Skin of body (tissue), 1 donor: ENCODE measurements at regions not wholly inside any gene's neighbourhood (a gene's known extent, or its start where the extent isn't known, plus 50 kb on each side); places are given as distances from the start of the nearest gene placed in this dataset.

Experiments
- DNase-seq: peaks from one replicate; lab custom pipeline; 2025; lab: John Stamatoyannopoulos, UW

DNA sequence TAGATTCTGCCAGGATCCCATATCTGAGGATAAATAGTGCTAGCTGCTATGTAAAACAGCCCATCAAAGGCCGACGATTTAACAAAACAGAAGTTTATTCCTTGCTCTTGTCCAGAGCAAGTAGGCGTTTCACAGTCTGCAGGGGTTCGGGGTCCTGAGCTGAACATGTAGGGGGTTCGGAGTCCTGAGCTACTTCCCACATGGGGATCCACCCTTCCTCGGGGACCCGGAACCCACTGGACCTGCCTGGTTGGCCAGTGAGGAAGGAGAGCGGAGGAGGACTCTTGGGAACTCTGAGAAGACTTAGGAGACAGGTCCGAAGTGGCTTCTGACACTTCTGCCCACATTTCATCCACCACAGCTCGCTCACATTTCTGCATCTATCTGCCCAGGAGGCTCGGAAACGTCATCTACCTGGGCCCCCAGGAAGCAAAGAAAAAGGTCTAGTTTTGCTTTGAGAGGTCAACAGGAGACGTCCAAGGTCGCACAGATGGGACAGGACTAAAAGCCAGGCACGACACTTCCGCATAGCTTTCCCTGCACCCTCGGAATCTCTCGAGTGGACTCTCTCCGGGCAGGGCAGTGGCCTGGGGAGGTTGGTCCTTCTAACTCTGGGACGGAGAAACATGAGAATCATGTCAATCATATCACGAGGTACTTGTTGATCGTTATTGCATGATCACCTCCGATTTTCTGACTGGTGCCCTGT lies 86.4 kb downstream of the MICALL2 start:
- DNase-seq: no peak

DNA sequence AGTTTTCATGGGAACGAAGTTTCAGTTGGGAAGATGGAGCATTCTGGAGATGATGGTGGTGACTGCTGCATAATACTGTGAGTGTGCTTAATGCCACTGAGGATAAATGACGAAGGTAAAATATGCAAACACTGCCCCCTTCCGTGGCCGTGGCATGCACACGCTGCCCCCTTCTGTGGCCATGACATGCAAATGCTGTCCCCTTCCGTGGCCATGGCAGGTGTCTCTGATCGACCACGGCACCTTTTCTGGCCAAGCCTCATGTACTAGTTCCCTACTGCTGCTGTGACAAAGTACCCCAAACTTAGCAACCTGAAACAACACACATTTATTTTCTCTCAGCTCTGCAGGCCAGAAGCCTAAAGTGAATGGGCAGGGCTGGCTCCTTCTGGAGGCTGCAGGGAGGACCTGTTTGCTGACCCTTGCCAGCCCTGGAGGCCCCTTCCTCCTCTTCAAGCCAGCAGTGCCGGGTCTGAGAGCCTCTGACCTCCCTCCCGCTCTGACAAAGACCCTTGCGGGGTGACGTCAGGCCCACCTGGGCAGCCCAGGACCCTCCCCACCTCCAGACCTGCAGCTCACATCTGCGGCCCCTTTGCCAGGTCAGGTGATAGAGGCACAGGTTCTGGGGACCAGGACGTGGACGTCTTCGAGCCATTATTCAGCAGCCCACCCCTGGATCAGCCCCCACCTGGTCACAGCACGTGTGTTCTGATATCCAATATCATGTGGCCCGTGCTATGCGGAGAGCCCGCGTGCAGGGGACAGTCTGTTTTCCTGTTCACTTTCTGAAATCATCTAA lies 82.0 kb downstream of the MICALL2 start:
- no peak for DNase-seq

DNA sequence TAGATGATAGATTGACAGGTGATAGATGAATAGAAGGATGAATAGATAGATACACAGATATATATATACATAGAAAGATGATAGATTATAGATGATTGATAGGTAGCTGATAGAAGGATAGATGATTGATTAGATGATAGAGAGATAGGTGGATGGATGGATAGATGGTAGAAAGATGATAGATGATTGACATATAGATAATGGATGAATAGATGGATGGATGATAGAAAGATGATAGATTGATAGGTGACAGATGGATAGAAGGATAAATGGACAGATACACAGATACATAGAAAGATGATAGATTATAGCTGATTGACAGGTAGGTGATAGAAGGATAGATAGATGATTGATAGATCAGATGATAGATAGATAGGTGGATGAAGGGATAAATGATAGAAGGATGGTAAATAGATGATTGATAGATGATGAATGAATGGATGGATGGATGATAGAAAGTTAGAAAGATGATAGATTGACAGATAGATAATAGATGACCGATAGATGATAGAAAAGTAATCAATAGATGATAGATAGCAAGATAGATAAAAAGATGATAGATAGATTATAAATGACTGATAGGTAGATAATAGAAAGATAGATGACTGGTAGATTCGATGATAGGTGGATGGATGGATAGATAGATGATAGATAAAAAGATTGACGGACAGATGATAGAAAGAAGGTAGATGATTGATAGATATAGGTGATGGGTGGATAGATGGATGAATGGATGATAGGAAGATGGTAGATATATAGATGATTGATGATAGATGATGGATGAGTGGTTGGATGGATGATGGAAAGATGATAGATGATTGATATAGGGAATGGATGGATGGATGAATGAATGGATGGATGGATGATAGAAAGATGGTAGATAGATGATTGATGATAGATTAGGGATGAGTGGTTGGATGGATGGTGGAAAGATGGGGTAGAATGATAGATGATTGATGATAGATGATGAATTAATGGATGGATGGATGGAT lies 80.4 kb downstream of the MICALL2 start:
- DNase-seq: no peak

DNA sequence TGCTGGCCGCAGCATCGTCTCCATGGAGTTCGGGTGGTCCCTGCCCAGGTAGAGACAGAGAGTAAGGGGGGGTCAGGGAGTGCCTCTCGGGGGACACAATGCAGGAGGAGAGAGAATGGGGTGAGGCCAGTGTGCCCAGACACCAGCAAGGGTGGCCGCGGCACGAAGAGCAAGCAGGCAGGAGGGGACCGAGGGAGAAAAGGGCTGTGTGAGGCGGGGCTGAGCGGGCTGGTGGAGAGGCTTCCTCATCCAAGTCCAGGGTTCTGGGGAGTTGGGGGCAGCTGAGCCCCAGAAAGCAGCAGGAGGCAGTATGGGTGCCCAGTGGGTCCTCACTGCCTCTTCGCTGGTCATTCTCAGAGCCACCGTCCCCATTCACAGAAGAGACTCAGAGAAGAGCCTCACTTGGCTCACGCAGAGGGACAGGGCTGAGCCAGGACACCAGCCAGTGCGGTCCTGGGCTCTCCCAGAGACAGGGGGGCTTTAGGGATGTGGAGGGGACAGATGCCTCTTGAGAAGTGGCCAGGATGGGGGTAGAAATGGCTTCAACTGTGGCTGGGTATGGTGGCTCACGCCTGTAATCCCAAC lies 78.9 kb downstream of the MICALL2 start:
- DNase-seq: no peak

DNA sequence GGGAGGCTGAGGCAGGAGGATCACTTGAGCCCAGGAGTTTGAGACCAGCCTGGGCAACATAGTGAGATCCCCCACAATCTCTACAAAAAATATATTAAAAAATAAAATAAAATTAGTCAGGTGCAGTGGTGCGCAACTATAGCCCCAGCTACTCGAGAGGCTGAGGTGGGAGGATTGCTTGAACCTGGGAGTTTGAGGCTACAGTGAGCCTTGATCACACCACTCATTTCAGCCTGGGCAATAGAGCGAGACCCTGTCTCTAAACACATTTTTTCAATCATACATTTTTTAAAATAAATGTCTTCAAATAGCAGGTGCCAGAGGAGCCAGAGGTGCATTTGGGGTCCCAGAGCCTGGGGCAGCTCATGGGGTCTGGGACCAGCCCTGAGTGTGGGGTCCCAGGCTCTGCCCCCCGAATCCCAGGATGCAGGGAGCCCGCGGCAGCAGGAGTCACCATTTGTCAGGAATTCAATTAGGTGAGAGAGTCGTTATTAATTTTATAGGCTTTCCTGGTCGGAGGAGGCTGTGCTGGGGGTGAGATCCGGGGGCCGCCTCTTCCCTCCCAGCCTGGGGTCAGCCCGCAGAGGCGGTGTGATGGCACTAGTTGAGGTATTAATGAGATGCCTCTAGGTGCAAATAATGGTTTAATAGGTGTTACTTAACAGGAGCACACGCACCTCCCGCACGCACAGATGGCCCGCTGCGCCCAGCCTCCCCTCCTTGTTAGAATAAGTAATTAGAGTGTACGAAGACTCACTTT lies 78.3 kb downstream of the MICALL2 start:
- no peak for DNase-seq

DNA sequence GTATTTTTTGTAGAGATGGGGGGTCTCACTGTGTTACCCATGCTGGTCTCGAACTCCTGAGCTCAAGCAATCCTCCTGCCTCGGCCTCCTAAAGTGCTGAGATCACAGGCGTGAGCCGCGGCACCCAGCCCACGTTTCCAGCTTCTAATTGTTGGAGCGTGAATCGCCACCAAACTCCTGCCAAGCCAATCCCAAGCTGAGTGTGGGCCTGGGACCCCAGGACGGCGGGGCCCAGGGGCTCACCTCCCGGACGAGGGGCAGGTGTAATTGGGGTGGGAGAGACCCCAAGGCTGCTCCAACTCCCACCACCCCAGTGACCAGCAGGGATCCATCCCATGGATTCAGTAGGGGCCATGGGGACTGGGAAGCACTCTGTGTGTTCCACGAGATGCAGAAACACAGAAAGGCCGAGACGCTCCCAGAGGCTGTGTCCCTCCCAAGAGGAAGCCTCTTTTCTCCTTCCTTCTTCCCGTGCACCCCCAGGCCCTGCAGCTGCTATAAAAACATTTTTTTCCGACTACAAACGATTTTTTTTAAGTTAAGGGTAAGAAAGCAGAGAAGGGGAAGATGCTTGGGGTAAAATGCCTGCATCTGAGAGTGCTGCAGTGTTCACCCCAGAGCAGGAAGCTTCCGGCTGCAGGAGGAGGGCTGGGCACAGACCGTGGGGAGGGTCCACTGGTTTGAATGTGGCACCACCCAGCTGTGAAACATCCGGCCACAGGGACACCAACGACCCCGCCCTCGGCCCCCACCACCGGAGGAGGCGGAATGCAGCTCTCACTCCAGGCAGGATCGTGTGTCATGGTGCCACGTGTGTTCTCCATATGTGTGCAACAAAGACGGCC lies 76.5 kb downstream of the MICALL2 start:
- no peak for DNase-seq

DNA sequence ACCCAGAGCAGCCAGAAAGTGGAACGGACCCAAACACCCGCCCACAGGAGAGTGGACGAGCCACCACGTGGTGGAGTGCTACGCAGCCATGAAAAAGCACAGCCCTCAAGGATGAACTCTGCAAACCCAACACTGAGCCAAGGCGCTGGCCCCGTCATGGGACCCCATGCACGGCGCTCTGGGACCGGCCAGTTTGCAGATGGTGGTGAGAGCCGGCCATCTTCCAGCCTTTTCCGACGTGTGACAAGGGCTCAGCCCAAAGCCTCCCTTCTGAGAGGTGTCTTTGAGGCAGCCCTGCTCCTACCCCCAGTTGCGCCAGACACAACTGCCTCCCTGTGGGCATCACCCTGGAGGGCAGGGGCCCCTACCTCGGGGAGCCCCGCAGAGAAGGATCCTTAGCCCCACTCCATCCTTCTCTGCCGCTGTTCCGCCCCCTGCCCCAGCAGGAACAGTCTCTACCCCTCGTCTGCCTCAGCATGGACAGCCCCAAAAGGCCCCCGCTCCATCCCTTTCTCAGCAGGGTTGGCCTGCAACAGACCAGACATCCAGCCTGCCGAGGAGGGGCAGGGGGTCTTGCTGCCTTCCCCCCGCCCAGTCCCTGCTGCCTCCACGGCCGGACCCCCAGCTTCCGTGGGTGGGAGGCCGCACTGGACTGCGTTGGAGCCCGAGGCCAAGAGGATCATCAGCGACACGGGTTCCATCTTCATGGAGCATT lies 75.7 kb downstream of the MICALL2 start:
- DNase-seq: no peak

DNA sequence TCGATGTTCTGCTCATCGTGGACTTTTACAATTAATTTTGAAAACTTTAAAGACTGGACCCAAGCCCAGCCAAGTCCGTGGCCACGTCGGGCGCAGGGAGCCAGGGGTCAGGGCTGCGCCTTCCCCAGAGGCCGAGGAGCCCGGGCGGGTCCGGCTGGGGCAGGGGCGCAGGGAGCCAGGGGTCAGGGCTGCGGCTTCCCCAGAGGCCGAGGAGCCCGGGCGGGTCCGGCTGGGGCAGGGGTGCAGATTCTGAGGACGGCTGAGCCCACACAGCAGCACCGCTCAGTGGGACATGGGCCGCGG lies 75.2 kb downstream of the MICALL2 start:
- DNase-seq: no peak
